NOMO-1 (cell line): ENCODE measurements at regions not wholly inside any gene's neighbourhood (a gene's known extent, or its start where the extent isn't known, plus 50 kb on each side); places are given as distances from the start of the nearest gene placed in this dataset.
"Not testable (repeated sequence)": the region's sequence is repeated elsewhere in the genome, so short reads cannot be mapped to it uniquely, and the experiment has no call there.

Experiments used
- DNase-seq, 2 experiments: peaks; one replicate each; lab custom pipeline; 2025; ENCODE audit not compliant: unreplicated experiment in 2 of 2; lab: John Stamatoyannopoulos, UW

DNA sequence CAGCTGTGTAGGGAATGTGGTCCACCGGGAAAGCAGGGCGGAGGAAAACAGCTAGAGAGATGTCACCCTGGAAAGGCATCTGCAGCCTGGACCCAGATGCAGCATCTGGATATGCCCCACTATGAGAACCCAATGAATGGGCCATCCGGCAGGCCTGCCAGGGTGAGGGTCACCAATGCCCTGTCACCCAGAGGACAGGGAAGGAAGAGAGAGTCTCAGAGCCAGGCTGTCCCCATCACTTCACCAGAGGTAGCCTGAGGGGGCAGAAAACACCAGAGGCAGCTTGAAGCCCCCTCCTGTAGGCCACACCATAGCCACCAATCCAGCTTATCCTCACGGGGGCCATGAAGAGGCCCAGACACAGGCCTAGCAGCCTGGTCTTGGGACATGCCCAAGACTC, 118.8 kb downstream of the TUBA3C start:
- no peak for DNase-seq

GRCh38 chr13:19062019-19062646, 119.5 kb downstream of the TUBA3C start:
- no peak for DNase-seq

DNA sequence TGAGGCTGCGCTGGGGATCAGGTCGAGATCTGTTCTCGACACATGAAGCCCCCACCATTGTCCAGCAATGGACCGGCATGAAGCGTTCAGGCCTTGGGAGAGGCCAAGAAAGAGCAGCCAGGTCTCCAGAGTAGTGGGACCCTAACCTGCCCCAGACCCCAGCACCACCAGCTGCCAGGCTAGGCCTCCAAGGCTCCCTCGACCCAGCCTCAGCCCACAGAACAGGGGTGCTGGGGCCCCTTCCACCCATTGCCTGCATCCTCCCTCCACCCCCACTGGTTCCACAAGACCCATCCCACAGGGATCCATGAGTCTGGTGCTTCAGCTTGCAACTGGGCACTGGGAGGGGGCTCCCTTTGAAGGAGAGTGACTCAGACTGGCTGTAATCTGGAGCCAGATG, 120.3 kb downstream of the TUBA3C start:
- no peak for DNase-seq

- DNase-seq = no peak
Observed at GRCh38 chr13:19060311-19061002, 121.2 kb downstream of the TUBA3C start.

GRCh38 chr13:19059016-19059780, 122.4 kb downstream of the TUBA3C start:
- no peak for DNase-seq

- no peak for DNase-seq
Observed at GRCh38 chr13:19058566-19058965, 123.1 kb downstream of the TUBA3C start.

DNA sequence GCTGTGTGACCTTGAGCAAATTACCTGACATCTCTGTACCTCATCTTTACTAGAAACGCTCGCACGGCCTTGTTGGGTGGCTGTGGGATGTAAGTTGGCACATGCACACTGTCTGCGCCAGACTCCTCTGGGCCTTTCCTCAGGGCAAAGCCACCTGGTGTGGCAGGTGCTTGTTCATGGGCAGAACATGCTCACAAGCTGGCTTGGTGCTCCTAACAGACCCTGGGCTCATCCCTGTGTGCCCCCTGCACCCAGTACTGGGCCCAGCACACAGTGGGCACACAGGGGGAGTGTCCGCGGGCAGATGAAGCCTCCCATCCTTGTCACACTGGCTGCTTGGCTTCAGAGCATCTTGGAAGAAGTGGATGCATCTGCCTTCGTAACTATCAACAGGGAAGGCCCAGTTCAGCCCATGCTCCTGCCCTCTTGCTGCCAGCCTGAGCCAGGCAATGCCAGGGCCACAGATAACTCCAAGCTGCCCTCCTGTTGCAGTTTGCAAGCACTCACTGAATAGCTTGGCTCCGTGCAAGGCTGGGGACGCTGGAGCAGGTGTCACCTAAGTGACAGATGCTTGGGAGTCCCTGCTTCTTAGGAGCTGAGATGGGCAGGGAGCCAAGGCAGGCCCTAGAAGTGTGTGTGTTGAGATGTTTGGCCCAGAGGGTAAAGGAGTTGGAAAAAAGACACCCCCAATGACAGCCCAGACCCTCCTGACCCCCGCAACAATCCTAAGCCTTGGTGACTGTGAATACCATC, 123.9 kb downstream of the TUBA3C start:
- no peak for DNase-seq

- no peak for DNase-seq
Observed at GRCh38 chr13:19056984-19057490, 124.6 kb downstream of the TUBA3C start.

DNA sequence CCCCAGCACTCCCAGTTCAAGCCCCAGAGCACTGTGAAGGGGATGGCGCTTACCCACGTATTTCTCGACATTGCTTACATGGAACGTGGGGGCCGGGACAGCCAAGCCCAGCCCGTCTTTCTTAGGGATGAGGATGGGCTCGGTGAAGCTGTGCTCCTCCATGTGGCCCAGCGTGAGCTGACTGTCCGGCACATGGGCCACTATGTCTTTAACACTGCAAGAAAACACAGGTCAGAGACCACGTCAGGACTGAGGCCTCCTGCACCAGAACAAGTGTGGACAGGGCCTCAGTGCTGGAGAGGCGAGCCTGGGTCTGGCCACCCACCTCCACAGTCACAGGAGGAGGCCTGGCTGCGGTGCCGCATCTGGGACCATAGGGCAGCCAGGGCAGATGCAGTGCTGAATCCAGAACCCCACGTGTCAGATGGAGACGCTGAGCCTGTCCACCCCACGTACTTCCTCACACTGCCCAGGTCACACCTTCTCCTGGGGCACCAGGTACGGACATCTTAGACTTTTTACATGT, 125.2 kb downstream of the TUBA3C start:
- DNase-seq = no peak

GRCh38 chr13:19055611-19056010, 126.0 kb downstream of the TUBA3C start:
- no peak for DNase-seq

DNA sequence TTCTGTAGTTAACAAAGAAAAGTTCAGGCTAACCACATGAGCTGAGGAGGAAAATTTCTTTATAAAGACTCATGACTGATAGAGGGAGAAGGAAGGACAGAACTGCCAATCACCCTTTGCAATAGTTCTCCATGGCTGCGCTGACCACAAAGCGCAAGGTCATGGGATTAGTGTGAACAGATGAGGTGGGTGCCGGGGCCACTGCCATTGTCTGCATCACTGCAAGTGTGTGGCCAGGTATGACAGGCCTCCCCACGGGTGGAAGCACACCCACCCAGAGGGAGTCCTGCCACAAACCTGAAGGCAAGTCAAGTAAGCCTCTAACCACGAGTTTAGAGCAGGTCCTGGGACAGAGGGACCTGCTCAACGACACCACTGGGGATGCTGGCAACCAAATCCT, 128.1 kb downstream of the TUBA3C start:
- no peak for DNase-seq

DNA sequence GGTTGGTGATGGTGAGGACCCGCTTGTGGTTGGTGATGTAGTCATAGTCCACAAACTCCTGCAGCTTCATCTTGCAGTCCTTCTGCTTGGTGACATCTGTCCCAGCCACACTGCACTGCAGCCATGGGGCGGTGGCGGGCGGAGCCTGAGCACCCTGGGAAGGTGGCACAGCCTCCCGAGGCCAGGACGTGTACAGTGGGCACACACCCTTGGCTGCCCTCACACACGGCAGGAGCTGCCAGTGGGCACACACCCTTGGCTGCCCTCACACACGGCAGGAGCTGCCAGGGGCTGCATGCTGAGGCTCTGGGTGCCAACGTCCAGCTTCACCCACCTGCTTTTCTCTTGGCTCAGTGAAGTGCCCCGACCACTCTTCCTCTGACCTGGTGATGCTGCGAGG, 128.7 kb downstream of the TUBA3C start:
- no peak for DNase-seq

DNA sequence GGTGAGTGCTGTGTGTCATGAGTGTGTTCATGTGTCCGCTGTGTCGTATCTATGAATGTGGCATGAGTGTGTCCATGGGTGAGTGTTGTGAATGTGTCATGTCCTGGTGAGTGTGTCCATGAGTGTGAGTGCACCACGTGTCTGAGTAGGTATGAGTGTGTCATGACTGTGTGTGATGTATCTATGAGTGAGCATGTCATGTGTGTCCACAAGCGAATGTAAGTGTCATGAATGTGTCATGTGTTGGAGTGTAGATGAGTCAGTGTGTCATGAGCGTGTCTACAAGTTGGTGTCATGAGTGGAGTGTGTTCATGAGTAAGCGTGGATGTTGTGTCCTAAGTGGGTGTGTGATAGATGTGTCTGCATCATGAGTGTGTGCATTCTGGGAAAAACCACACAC, 129.4 kb downstream of the TUBA3C start:
- no peak for DNase-seq

DNA sequence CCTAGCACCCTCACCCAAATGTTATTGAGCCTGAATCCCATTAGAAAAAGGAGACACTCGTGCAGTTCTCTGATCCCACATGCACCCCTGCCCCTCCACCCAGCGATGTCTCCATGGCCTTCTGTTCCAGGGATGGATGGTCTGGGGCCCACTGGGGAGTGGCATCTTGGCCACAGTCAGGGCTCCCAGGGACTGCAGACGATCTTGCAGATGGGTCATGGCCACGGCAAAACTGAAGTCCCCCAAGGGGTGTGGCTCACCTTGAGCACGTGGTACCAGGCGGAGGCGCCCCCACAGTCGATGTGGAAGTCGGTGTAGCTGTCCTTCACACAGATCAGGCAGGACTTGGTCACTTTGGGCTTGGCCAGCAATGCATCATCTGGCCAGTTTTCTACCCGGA, 130.7 kb downstream of the TUBA3C start:
- DNase-seq = no peak

GRCh38 chr13:19049624-19050023, 132.0 kb downstream of the TUBA3C start:
- DNase-seq = not testable (repeated sequence)

DNA sequence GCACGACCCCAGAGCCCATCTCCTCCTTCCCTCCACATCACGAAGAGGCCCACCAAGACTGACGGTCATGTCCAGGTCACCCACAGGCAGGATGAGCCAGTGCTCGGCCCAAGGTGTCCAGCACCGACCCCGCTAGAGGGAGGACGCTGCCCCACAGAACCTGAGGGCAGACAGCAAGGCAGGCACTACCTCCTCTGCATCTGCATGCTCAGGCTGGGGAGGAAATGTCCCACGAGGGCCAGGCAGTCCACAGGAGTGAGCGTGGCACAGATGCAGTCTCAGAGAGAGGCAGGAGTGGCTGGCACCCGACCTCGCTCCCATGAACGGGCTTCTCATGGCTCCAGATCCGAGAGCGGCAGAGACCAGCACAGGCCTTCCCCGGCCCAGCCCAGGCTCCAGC, 133.2 kb downstream of the TUBA3C start:
- DNase-seq = no peak

DNA sequence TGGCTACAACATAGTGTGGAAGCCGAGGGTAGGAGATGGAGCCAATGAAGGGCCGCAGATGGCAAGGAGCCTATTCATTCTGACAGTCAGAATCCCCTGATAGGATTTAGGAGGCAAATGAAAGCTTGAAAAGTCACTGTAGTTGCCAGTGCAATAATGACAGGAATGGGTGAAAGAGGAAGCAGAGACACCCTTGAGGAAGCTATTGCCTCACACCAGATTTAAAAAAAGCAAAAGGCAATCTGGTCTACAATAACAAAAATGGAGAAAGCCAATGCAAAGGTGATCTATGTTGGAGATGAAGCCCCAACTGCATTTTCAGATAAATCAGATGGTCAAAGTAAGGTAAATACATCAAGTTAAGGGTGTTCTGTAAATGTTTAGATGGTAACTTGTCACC, 158.5 kb downstream of the TUBA3C start:
- peak; percentile 17 to 56 for DNase-seq

DNA sequence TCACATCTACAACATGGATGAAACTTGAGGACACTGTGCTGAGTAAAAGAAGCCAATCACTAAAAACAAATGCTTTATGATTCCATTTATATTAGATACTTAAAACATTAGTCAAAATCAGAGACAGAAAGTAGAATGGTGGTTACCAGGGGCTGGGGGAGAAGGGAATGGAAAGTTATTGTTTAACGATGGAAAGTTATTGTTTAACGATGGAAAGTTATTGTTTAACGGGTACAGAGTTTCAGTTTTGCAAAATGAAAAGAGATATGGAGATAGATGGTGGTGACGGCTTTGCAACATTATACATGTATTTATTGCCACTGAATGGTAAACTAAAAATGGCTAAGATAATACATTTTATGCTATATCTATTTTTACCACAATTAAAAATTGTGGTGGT, 160.6 kb downstream of the TUBA3C start:
- no peak for DNase-seq

GRCh38 chr13:18998389-18998788, 183.2 kb downstream of the TUBA3C start:
- no peak for DNase-seq

- DNase-seq = no peak
Observed at GRCh38 chr13:18996627-18997051, 185.0 kb downstream of the TUBA3C start.

DNA sequence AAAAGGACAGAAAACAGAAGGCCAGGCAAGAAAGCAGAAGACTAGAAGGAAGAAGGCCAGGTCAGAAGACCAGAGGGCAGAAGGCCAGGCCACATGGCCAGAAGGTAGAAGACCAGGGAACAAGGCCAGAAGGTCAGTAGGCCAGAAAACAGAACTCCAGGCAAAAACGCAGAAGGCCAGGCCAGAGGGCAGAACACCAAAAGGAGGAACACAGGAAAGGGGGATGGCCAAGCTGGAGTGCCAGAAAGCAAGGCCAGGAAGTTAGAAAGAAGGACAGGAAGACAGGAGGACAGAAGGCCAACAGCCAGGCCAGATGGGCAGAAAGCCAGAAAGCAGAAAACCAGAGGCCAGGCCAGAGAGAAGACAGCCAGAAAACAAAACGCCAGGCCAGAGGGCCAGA, 185.4 kb downstream of the TUBA3C start:
- no peak for DNase-seq
